Stomach (tissue), 8 donors: ENCODE measurements at regions not wholly inside any gene's neighbourhood (a gene's known extent, or its start where the extent isn't known, plus 50 kb on each side); places are given as distances from the start of the nearest gene placed in this dataset.

ENCODE experiments used
- DNase-seq, 2 donors: peaks; one replicate each; pipeline versions ENCODE4 v3.0.0 to v3.0.0-alpha.2; 2013 to 2019
- H3K27ac ChIP-seq, 5 donors: fragments of 200-600 bp in 4 of 5; sonication (generic) in 4 of 5; one replicate each; pipeline ENCODE4 v1.5.1; 2013 to 2019; ENCODE audit warnings: mild to moderate bottlenecking in 1 of 5, moderate library complexity in 1 of 5
- H3K27me3 ChIP-seq, 3 donors: fragments of 200-600 bp; sonication (generic); one replicate each; pipeline ENCODE4 v1.5.1; 2017 to 2019; ENCODE audit warnings: mixed run types in 1 of 3
- H3K36me3 ChIP-seq, 4 donors: fragments of 200-600 bp; sonication (generic); 1 replicate in 3 of 4; 2 replicates in 1 of 4; pipeline ENCODE4 v1.5.1; 2016 to 2019
- H3K4me1 ChIP-seq, 4 donors: fragments of 200-600 bp; sonication (generic); one replicate each; pipeline ENCODE4 v1.5.1; 2016 to 2019
- H3K4me3 ChIP-seq, 4 donors: fragments of 200-600 bp; sonication (generic) in 3 of 4; one replicate each; pipeline ENCODE4 v1.5.1; 2016 to 2019; ENCODE audit warnings: mild to moderate bottlenecking in 1 of 4
- H3K9me3 ChIP-seq, 4 donors: fragments of 200-600 bp; sonication (generic); one replicate each; pipeline ENCODE4 v1.5.1; 2016 to 2019
- EP300 ChIP-seq: sonication (generic); formaldehyde crosslinking; IDR thresholded peaks from one replicate; pipeline ENCODE4 v1.6.1; 2017; ENCODE audit warnings: antibody characterized with exemption
- POLR2A ChIP-seq, 4 donors: fragments of 450-650 bp; IDR thresholded peaks; one replicate each; pipeline ENCODE4 v1.6.1; 2016; ENCODE audit warnings: antibody characterized with exemption in 4 of 4, control low read depth in 2 of 4, mild to moderate bottlenecking in 1 of 4, moderate library complexity in 1 of 4
- POLR2AphosphoS5 ChIP-seq, 3 donors: sonication (generic); formaldehyde crosslinking; IDR thresholded peaks; one replicate each; pipeline ENCODE4 v1.6.1; 2016; ENCODE audit warnings: antibody characterized with exemption in 3 of 3
- WGBS, 5 donors: extraction: QIAGEN DNeasy Blood & Tissue Kit in 3 of 5; methylation state at CpG; one replicate each; pipeline versions ENCODE4 v1.1.5 to v1.1.7; 2013 to 2018; 5-methylcytosine and 5-hydroxymethylcytosine counted together
- intact Hi-C: fragments of 100-400 bp; cut with DNase I; formaldehyde crosslinking; loops from one replicate; pipeline ENCODE4 v1.15.1; 2023; ENCODE audit warnings: low total_unique reads
- TF ChIP-seq, protein P1 (sequence below), 7 experiments: fragments of 450-650 bp in 4 of 7; fragments of 200-600 bp in 3 of 7; sonication (generic) in 3 of 7; IDR thresholded peaks; one replicate each; pipeline ENCODE4 v1.5.1; 2016 to 2019; ENCODE audit warnings: antibody characterized with exemption in 7 of 7, control low read depth in 2 of 7, mild to moderate bottlenecking in 1 of 7
- donor health status: healthy with polysubstance abuse.
- donor health status: Bipolar disorder and iron deficiency.
- donor health status: healthy.

DNA sequence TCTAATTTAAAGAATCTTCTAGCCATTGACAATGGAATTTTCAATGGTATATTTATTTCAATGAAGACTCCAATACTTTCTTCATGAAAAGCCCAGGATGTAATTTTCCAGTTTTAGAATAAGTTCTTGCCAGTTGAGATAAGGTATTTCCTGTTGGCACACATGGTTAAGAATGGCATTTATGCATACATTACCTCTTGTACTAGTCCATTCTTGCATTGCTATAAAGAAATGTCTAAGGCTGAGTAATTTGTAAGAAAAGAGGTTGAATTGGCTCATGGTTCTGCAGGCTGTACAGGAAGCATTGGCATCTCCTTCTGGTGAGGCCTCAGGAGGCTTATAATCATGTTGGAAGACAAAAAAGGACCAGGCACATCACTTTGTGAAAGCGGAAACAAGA is 1179.6 kb downstream of the AMY1C start:
- Histone ChIP-seq H3K9me3 (peaks cover 0 to 20% (median 4%) of the 10 kb centered on the region in 4 donors), H3K4me3 (no peak overlapping the region), H3K36me3 (no peaks in the 10 kb centered on the region), H3K4me1 (no peaks in the 10 kb centered on the region), H3K27ac (no peak overlapping the region), H3K27me3 (no peaks in the 10 kb centered on the region)
- intact Hi-C loops, result no loop called here
- 89 to 100% (median 94%) methylated on average over 1 of the region's 1 CpG for WGBS, 5 donors
- DNase-seq, result no peak
- no peak for TF ChIP-seq POLR2A (IDR thresholded peaks at IDR 0.05)
- TF ChIP-seq POLR2AphosphoS5 (IDR thresholded peaks at IDR 0.05), result no peak
- TF ChIP-seq, protein P1, sequence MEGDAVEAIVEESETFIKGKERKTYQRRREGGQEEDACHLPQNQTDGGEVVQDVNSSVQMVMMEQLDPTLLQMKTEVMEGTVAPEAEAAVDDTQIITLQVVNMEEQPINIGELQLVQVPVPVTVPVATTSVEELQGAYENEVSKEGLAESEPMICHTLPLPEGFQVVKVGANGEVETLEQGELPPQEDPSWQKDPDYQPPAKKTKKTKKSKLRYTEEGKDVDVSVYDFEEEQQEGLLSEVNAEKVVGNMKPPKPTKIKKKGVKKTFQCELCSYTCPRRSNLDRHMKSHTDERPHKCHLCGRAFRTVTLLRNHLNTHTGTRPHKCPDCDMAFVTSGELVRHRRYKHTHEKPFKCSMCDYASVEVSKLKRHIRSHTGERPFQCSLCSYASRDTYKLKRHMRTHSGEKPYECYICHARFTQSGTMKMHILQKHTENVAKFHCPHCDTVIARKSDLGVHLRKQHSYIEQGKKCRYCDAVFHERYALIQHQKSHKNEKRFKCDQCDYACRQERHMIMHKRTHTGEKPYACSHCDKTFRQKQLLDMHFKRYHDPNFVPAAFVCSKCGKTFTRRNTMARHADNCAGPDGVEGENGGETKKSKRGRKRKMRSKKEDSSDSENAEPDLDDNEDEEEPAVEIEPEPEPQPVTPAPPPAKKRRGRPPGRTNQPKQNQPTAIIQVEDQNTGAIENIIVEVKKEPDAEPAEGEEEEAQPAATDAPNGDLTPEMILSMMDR (IDR thresholded peaks at IDR 0.05), result no peak
- TF ChIP-seq EP300, result no peak

- TF ChIP-seq POLR2AphosphoS5 (IDR thresholded peaks at IDR 0.05) (no peak), EP300 (no peak), POLR2A (IDR thresholded peaks at IDR 0.05) (no peak)
- TF ChIP-seq, protein P1 (IDR thresholded peaks at IDR 0.05), result no peak
- DNase-seq, result peak in 1 of 2 donors; percentile 2
- intact Hi-C loops, result no loop called here
- Histone ChIP-seq H3K4me3 (no peak overlapping the region), H3K36me3 (no peaks in the 10 kb centered on the region), H3K27me3 (no peaks in the 10 kb centered on the region), H3K27ac (no peak overlapping the region), H3K4me1 (no peaks in the 10 kb centered on the region), H3K9me3 (peaks cover 0 to 20% (median 4%) of the 10 kb centered on the region in 4 donors)
- 72 to 84% (median 82%) methylated on average over 7 to 13 of the region's 13 CpGs for WGBS, 5 donors
These were observed 1182.6 kb downstream of the AMY1C start for GRCh38 chr1:104932030-104932915.

DNA sequence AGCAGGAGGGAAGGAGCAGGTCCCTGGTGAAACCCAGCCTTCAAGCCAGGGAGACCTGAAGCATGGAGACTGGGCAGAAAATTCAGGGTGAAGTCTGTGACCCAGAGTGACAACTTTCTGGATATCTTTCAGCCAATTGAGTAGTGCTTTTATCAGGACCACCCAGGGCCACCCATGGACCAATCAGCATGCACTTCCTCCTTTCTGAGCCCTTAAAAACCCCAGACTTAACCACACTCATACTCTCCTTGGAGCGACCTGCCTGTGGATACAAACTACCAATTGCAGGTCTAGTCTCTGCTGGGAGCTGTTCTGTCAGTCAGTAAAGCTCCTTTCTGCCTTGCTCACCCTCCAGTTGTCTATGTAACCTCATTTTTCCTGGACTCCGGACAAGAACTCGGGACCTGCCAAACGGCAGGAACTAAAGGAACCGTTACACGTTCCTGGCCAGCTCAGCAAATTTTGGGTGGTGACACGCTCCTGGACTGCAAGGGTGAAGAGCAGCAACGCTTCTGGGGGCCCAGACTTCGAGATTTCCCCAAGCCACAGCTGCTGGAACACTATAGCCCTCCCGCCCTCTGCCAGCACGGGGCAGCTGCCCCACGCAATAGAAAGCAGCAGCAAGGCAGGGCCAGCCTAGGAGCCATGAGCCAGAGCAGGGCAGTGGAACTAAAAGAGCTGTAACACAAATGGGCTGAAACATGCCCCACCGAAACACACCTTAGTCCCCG is 1183.4 kb downstream of the AMY1C start:
- Histone ChIP-seq H3K4me1 (no peaks in the 10 kb centered on the region), H3K4me3 (no peak overlapping the region), H3K9me3 (peaks cover 0 to 20% (median 4%) of the 10 kb centered on the region in 4 donors), H3K27ac (no peak overlapping the region), H3K27me3 (no peaks in the 10 kb centered on the region), H3K36me3 (no peaks in the 10 kb centered on the region)
- WGBS, 5 donors, result 79 to 85% (median 82%) methylated on average over 8 to 14 of the region's 14 CpGs
- intact Hi-C loops, result no loop called here
- no peak for DNase-seq
- TF ChIP-seq EP300 (no peak), POLR2A (IDR thresholded peaks at IDR 0.05) (no peak), POLR2AphosphoS5 (IDR thresholded peaks at IDR 0.05) (no peak)
- TF ChIP-seq, protein P1 (IDR thresholded peaks at IDR 0.05), result no peak

GRCh38 chr1:104933846-104934245 is 1184.1 kb downstream of the AMY1C start:
- Histone ChIP-seq H3K27me3 (no peaks in the 10 kb centered on the region), H3K9me3 (peaks cover 0 to 20% (median 4%) of the 10 kb centered on the region in 4 donors), H3K36me3 (no peaks in the 10 kb centered on the region), H3K27ac (no peak overlapping the region), H3K4me3 (no peak overlapping the region), H3K4me1 (no peaks in the 10 kb centered on the region)
- TF ChIP-seq, protein P1 (IDR thresholded peaks at IDR 0.05), result no peak
- no peak for TF ChIP-seq POLR2AphosphoS5 (IDR thresholded peaks at IDR 0.05)
- TF ChIP-seq POLR2A (IDR thresholded peaks at IDR 0.05), result no peak
- TF ChIP-seq EP300, result no peak
- 85 to 90% (median 88%) methylated on average over 9 of the region's 9 CpGs for WGBS, 5 donors
- intact Hi-C loops, result no loop called here
- DNase-seq, result no peak
